ENCODE measurements at regions not wholly inside any gene's neighbourhood (a gene's known extent, or its start where the extent isn't known, plus 50 kb on each side); places are given as distances from the start of the nearest gene placed in this dataset.

GRCh38 chr2:155815851-155816250, 516.7 kb downstream of the NR4A2 start:
- intact Hi-C loops (cut with micrococcal nuclease), result loop anchor here (2.0 kb wide), 1 partner anchor 439 kb away; no protein-coding TSS in a partner anchor

GRCh38 chr2:155815275-155815674, 517.2 kb downstream of the NR4A2 start:
- intact Hi-C loops (cut with micrococcal nuclease), result no loop called here

GRCh38 chr2:155810411-155810810, 522.1 kb downstream of the NR4A2 start:
- intact Hi-C loops (cut with micrococcal nuclease), result no loop called here

GRCh38 chr2:155802888-155803287, 529.6 kb downstream of the NR4A2 start:
- intact Hi-C loops (cut with micrococcal nuclease), result no loop called here

- intact Hi-C loops (cut with micrococcal nuclease), result no loop called here
Observed at GRCh38 chr2:155792666-155793065, 539.9 kb downstream of the NR4A2 start.

- intact Hi-C loops (cut with micrococcal nuclease), result no loop called here
Observed at GRCh38 chr2:155770516-155770915, 562.0 kb downstream of the NR4A2 start.

GRCh38 chr2:155766342-155767115, 566.0 kb downstream of the NR4A2 start:
- intact Hi-C loops (cut with micrococcal nuclease), result no loop called here

- intact Hi-C loops (cut with micrococcal nuclease), result no loop called here
Observed at GRCh38 chr2:155755481-155755880, 577.0 kb downstream of the NR4A2 start.

- intact Hi-C loops (cut with micrococcal nuclease), result no loop called here
Observed at GRCh38 chr2:155748131-155748530, 584.4 kb downstream of the NR4A2 start.

GRCh38 chr2:155747531-155747930, 585.0 kb downstream of the NR4A2 start:
- intact Hi-C loops (cut with micrococcal nuclease), result no loop called here

- intact Hi-C loops (cut with micrococcal nuclease), result no loop called here
Observed at GRCh38 chr2:155733091-155733853, 599.2 kb downstream of the NR4A2 start.

- intact Hi-C loops (cut with micrococcal nuclease), result no loop called here
Observed at GRCh38 chr2:155730804-155731203, 601.7 kb downstream of the NR4A2 start.

- intact Hi-C loops (cut with micrococcal nuclease), result no loop called here
Observed at GRCh38 chr2:155727187-155727895, 605.2 kb downstream of the NR4A2 start.

GRCh38 chr2:155722290-155722689, 610.2 kb downstream of the NR4A2 start:
- intact Hi-C loops (cut with micrococcal nuclease), result no loop called here

GRCh38 chr2:155715705-155716104, 616.8 kb downstream of the NR4A2 start:
- intact Hi-C loops (cut with micrococcal nuclease), result no loop called here

- intact Hi-C loops (cut with micrococcal nuclease), result no loop called here
Observed at GRCh38 chr2:155714983-155715382, 617.5 kb downstream of the NR4A2 start.

GRCh38 chr2:155708071-155708470, 624.5 kb downstream of the NR4A2 start:
- intact Hi-C loops (cut with micrococcal nuclease), result no loop called here

- intact Hi-C loops (cut with micrococcal nuclease), result no loop called here
Observed at GRCh38 chr2:155703917-155704316, 628.6 kb downstream of the NR4A2 start.

GRCh38 chr2:155703048-155703447, 629.5 kb downstream of the NR4A2 start:
- intact Hi-C loops (cut with micrococcal nuclease), result no loop called here

GRCh38 chr2:155701721-155702120, 630.8 kb downstream of the NR4A2 start:
- intact Hi-C loops (cut with micrococcal nuclease), result no loop called here

GRCh38 chr2:155696571-155696970, 636.0 kb downstream of the NR4A2 start:
- intact Hi-C loops (cut with micrococcal nuclease), result no loop called here

- intact Hi-C loops (cut with micrococcal nuclease), result no loop called here
Observed at GRCh38 chr2:155695505-155695904, 637.0 kb downstream of the NR4A2 start.
